Hematopoietic multipotent progenitor cell treated with erythropoietin and hydrocortisone succinate and interleukin-3 and kit ligand, for 4 days (in vitro differentiated cells): ENCODE measurements at regions not wholly inside any gene's neighbourhood (a gene's known extent, or its start where the extent isn't known, plus 50 kb on each side); places are given as distances from the start of the nearest gene placed in this dataset.
"Not testable (repeated sequence)": the region's sequence is repeated elsewhere in the genome, so short reads cannot be mapped to it uniquely, and the experiment has no call there.

Source experiments
- DNase-seq: peaks from one replicate; pipeline ENCODE4 v3.0.0-alpha.2; 2015

- no peak for DNase-seq
These were observed 99.6 kb downstream of the FAM114A2 start for GRCh38 chr5:153939101-153939500.

DNA sequence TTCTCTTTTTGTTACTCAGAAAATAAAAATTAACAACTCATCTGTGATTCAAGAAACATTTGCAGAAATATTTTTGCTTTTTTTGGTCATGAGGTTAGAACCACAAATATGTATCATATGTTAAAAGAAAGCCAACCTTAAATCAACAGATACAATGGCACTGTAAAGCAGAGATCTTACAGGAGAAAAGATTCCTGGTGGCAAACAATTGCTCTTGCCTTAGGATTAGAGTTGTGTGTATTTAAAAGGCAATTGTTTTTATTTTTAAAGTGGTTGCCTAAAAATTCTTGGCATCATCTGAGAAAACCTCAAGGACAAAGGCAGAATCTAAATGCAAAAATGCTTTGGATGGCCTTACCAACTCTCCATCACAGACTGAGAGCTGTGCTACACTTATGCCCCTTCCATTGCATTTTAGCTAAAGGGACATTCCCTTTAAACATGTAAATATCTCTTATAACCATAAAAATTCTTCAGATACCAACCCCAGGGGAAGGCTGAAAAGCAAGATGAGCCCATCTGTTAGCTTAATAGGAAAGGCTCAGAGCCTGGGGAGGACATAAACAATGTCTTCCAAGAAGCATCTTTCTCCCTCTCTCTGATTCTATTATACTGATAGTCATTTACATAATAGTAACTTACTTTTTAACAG, 100.4 kb downstream of the FAM114A2 start:
- DNase-seq = no peak

DNA sequence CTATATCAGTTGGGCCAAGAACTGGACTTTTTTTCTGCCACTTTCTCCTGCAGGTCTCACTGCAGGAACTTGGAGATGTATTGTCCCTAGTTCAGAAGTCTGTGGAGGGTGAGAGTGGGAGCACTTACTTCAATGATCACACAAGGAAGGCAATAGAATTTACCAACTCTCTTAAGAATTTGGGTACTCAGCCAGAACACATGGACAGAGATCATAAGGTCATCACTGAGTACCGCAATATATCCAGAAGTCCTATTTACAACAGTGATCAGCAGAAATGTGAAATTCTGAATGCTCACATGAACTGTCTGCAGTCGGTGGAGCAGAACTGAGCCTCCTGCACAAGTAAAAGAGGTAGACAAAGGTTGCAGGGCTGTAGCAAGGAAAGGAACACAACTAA, 101.0 kb downstream of the FAM114A2 start:
- no peak for DNase-seq

- not testable (repeated sequence) for DNase-seq
These were observed 103.6 kb downstream of the FAM114A2 start for GRCh38 chr5:153935151-153935550.

- no peak for DNase-seq
These were observed 112.5 kb downstream of the FAM114A2 start for GRCh38 chr5:153926201-153926600.

DNA sequence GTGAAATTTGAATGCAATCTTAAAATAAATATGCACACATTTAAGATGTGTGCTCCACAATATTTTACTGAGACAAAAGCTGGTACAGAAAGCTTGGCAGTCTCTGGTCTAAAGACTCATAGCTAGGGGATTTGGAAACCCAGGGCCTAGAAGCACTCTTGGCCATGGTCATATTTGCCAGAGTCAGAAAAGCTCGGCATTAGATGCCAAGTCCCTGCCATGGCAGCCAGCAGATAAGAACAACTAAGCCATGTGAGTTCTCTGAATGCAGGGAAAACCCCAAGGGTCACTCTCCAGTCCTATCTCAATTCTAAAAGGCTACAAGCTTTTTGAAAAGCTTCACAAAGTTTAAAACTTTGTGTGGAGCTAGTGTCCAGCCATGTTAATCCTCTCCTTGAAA, 119.5 kb downstream of the FAM114A2 start:
- no peak for DNase-seq

GRCh38 chr5:153907170-153907775, 131.4 kb downstream of the FAM114A2 start:
- DNase-seq = no peak

GRCh38 chr5:153905219-153905618, 133.5 kb downstream of the FAM114A2 start:
- DNase-seq = no peak

DNA sequence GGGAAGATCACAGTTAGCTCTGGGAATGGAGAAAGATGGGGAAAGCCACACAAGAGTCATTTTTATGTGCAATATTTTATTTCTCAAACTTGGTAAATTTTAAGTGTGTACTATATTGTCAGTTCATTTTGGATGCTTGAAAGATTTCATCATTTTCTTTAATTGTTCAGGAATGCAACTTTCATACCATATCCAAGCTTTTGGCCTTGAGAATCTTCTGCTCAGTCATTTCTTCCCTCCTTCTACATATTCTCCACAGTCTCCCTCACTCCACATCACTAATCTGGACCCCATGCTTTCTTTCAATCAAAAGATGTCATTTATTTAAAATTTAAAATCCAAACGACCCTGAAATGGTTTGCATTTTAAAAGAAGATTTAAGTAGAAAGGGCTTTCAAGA, 135.4 kb downstream of the FAM114A2 start:
- no peak for DNase-seq

- no peak for DNase-seq
These were observed 136.7 kb downstream of the FAM114A2 start for GRCh38 chr5:153902016-153902415.

DNA sequence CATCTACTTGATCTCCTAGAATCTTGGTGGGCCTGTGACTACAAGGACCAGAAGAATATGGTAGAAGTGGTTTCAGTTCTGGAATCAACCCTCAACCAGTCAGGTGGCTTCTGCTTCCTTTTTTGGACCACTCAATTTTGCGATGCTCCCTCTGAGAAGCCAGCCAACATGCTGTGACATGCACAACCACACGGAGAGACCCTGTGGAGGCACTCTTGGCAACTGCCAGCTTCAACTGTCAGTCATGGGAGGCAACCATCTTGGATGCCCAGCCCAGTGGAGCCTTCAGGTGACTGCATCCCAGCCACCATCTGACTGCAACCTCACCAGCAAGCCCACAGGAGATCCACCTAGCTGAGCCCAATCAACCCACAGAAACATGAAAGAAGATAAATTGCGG, 137.3 kb downstream of the FAM114A2 start:
- no peak for DNase-seq

GRCh38 chr5:153900703-153901395, 137.9 kb downstream of the FAM114A2 start:
- DNase-seq = no peak

- DNase-seq = no peak
These were observed 139.0 kb downstream of the FAM114A2 start for GRCh38 chr5:153899746-153900145.

DNA sequence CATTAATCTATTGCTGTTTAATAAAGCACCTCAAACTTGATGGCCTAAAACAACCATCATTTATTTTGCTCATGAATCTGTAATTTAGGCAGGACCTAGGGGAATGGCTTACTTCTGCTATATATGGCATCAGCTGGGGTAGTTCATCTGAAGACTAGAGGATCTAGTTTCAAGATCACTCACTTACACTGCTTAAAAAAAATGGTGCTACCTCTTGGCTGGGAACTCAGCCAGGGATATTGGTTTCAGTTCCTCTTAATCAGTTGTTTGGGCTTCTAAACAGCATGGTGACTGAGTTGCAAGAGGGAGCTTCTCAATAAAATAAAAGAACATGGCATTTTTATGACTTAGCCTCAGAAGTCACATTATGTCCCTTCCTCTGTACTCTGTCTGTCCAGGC, 142.0 kb downstream of the FAM114A2 start:
- peak; percentile 12 for DNase-seq

DNA sequence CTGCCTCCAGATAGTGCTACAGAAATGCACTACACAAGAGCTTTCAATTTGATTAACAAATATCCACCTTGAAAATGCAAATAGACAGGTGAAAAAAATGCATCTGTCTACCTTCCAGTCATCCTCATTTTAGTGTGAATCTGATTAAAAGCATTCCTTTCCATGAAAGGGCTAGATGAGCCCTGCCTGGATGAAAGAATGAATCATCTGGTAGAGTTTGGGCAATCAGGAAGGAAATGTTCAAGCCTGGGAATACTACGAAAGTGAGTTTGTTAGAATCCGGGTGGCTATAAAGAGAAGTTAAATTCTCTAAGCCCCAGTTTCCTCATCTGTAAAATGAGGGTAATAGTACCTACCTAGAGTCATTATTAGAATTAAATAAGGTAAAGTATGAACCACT, 142.6 kb downstream of the FAM114A2 start:
- no peak for DNase-seq

DNA sequence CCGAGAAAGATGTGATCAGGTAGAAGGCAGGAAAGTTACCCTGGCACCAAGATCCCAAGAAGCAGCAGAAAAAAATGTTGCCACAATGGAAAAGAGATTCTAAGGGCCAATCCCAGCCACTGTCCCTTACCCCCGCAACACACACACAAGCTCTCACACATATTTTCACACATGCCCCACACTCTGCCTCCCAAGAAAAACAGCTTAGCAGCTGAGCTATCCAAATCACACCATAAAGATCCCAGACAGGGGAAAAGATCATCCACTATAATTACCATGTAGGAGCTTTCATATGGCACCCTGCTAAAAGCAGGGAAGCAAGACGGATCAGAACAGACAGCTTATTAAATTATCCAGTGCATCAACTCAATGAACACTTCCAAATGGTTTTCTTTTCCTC, 143.4 kb downstream of the FAM114A2 start:
- DNase-seq = no peak

DNA sequence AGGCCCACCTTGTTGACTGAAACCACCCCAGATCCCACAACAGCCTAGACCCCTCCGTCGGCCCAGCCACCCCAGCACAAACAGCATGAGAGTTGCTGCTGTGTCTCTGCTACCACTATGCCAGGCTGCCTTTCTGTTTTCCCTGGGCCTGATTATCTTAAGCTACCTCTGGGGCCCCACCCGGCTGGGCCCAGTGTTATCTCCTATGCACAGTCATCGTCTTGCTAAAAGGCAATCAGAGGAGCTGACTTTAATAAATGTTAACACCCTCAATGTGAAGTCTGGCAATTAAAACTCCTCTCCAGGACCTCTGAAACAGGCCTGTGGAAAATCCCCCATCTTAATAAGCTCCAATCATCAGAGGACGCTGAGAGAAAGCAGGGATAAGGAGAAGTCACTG, 144.9 kb downstream of the FAM114A2 start:
- DNase-seq = peak; percentile 88

DNA sequence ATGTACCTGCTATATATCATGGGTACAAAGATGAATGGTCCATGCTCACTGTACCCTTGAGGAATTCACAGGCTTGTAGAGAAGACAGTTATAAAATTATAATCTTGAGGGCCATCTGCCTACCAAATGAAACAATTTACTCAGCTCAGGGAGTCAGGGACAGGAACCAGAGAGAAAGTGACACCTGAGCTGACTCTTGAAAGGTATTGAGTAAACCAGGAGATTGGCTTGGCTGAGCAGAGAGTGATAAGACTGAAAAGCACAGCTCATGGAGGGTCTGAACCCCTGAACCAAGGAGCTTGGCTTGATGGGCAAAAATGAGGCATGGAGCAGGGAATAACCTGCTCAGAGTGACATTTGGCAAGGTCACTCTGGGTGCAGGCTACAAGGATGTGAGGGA, 147.3 kb downstream of the FAM114A2 start:
- no peak for DNase-seq

DNA sequence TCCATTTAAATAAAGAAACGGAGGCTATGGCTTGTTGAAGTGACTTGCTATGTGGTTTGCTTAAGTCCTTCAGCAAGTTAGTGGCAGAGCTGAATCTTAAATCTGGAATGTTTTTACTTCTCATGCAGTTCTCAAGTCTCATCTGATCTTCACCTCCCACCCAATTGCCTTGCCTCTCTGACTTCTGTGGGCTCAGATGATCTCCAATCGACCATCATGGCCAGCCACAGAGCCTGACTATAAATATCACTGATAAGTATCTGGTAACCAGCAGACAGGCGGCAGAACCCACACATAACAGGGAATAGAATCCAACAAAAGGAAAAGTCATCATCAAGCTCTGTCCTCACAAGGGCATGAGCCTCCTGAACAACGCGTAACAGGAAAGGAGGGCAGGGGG, 149.9 kb downstream of the FAM114A2 start:
- DNase-seq = no peak

GRCh38 chr5:153885141-153885540, 153.6 kb downstream of the FAM114A2 start:
- DNase-seq = no peak

DNA sequence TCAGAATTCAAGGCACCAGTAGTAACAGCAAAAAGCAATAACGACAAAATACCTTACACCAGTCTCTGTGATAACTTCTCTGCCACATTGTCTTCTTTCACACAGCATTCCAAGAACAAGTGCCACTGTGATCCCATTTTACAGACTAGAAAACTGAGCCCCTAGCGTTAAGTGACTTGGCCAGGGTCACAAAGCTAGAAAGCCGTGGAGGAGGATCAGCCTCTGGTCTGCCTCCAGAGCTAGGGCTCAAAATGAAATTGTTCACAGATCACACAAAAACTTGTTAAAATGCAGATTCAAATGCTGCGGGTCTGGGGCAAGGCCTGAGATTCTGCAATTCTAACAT, 154.1 kb downstream of the FAM114A2 start:
- no peak for DNase-seq

DNA sequence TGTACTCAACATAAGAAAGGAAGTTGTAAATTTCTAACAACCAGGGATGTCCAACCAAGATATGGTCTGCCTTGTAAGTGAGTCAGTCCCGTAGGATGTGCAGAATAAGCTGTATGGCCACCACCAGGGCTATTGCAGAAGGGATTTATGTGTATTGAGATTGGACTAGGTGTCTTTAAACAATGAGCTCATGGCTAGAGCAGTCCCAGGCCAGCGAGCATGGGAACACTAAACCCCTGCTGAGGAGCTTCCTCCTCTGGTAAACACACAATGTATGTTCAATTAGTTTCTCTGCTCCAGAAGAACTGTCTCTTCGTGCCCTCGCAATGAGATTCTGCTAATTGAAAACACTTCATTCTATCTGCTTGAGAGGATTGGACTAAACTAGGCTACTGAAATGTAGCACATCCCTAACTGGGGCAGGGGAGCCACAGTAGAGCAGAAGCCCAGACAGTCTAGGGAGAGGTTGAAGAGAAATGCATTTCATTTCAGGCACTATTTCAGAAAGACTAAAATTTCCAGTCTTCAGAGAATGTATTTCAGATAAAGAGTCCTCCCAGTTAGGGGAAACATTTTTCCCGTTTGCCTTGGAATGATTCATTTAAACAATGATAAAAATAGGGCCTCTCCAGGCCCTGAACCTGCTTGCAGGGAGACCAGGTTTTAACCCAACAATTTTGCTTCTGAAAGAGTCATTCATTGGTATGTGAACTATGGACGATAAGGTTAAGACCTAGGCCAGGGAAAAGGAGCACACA, 154.7 kb downstream of the FAM114A2 start:
- no peak for DNase-seq

GRCh38 chr5:153881687-153882086, 157.0 kb downstream of the FAM114A2 start:
- DNase-seq = no peak

DNA sequence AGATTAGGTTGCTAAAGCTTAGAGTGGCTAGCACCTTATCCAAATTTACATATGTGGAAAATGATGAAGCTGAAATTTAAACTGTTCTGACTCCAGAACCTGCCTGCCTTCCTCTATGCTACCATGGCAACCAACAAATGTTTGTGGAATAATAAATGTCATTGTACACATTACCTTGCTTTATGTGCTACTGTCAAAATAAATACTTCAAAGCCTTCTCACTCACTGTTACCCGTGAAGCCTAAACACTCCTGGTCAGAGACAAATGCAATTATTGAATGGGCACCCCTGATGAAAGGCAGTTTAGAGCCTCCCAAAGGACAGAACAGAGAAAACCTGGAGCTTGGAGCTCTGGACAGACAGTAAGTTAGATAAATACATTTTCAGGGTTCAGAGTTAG, 158.6 kb downstream of the FAM114A2 start:
- no peak for DNase-seq
